Stomach smooth muscle (tissue), 2 donors: ENCODE measurements at regions not wholly inside any gene's neighbourhood (a gene's known extent, or its start where the extent isn't known, plus 50 kb on each side); places are given as distances from the start of the nearest gene placed in this dataset.
"Not testable (repeated sequence)": the region's sequence is repeated elsewhere in the genome, so short reads cannot be mapped to it uniquely, and the experiment has no call there.

Experiments used
- H3K27ac ChIP-seq: one replicate; pipeline ENCODE4 v1.7.0; 2013; ENCODE audit warnings: mild to moderate bottlenecking, low read length, inconsistent platforms
- H3K27me3 ChIP-seq, 2 donors: one replicate each; pipeline ENCODE4 v1.7.0; 2013; ENCODE audit warnings: low read length in 2 of 2; ENCODE audit not compliant: insufficient read depth in 2 of 2, control insufficient read depth in 1 of 2
- H3K36me3 ChIP-seq, 2 donors: one replicate each; pipeline ENCODE4 v1.7.0; 2013; ENCODE audit warnings: low read length in 2 of 2; ENCODE audit not compliant: control insufficient read depth in 2 of 2, insufficient read depth in 2 of 2
- H3K4me1 ChIP-seq: one replicate; pipeline ENCODE4 v1.7.0; 2013; ENCODE audit warnings: low read length; ENCODE audit not compliant: control insufficient read depth, insufficient read depth
- H3K4me3 ChIP-seq, 2 donors: one replicate each; pipeline ENCODE4 v1.7.0; 2013; ENCODE audit warnings: low read length in 2 of 2
- H3K9ac ChIP-seq, 2 donors: one replicate each; pipeline ENCODE4 v1.7.0; 2013; ENCODE audit warnings: low read length in 2 of 2, mild to moderate bottlenecking in 1 of 2
- H3K9me3 ChIP-seq, 2 donors: one replicate each; pipeline ENCODE4 v1.7.0; 2013; ENCODE audit warnings: low read length in 2 of 2; ENCODE audit not compliant: control insufficient read depth in 2 of 2
- donor health status: healthy.
- donor health status: Pancreatic carcinoma.

DNA sequence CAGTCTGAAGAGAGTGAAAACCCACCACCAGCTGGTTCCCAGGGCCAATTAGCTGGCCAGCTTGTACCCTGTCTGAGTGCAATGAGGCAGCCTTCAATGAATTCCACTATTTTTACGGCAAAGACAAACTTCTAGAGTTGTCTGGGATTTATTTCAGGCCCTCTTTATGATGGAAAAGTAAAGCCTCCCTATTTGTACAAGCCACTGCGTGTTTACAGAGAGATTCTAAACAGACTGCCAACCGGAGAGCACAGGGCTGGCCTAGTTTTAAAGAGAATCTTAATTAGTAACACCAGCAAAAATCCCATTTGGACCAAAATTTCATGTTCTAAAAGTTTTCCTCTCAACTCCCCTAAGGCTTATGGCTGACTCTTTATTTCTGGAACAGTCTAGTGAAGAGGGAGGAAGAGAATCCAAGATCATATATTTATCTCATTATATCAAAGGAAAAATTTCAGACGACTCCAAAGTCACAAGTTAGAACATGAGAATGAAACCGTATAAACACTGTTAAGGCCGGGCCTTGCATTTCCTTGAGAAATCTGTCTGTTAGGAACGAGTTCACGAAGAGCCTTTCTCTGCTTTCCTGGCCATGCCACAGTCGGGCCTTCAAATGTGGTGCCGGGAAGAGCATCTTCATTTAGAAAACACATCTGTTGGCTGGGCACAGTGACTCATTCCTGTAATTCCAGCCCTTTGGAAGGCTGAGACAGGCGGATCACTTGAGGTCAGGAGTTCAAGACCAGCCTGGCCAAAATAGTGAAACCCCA lies 724.6 kb upstream of the NRP1 start:
- Histone ChIP-seq H3K4me1 (peaks cover 3% of the 10 kb centered on the region), H3K9me3 (peaks cover 4 to 9% of the 10 kb centered on the region in 2 donors), H3K4me3 (no peak overlapping the region), H3K36me3 (no peaks in the 10 kb centered on the region), H3K27me3 (no peaks in the 10 kb centered on the region), H3K9ac (no peak overlapping the region), H3K27ac (peak overlapping the region; percentile 37)

DNA sequence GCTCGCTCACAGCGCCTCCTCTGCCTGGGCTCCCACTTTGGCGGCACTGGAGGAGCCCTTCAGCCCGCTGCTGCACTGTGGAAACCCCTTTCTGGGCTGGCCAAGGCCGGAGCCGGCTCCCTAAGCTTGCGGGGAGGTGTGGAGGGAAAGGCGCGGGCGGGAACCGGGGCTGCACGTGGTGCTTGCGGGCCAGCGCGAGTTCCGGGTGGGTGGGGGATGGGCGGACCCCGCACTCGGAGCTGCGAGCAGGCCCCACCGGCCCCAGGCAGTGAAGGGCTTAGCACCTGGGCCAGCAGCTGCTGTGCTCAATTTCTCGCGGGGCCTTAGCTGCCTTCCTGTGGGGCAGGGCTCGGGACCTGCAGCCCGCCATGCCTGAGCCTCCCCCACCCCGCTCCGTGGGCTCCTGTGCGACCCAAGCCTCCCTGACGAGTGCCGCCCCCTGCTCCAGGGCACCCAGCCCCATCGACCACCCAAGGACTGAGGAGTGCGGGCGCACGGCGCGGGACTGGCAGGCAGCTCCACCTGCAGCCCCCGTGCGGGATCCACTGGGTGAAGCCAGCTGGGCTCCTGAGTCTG lies 721.0 kb upstream of the NRP1 start:
- H3K27ac ChIP-seq, H3K4me3 ChIP-seq, H3K9ac ChIP-seq, H3K9me3 ChIP-seq, H3K4me1 ChIP-seq, H3K36me3 ChIP-seq, H3K27me3 ChIP-seq: not testable (repeated sequence)

DNA sequence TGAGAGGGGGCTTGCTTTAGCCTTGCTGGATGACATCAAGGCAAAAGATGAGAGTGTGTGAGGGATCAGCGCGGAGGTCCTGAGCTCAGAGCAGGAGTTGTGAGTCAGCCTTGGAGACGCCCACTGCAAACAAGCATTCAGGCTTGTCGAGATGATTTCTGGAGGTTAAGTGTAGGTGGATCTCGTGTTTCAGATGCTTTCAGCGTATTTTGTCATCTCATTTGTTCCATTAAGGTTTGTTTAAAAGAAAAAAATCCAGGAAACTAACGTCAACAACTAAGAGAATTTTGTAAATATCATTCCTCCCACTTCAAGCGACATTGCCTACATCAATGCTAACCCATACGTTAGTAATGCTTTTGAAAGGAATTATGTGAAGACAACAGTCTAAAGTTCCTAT lies 715.4 kb upstream of the NRP1 start:
- Histone ChIP-seq H3K4me3 (no peak overlapping the region), H3K4me1 (no peaks in the 10 kb centered on the region), H3K27me3 (no peaks in the 10 kb centered on the region), H3K9me3 (no peaks in the 10 kb centered on the region), H3K27ac (no peak overlapping the region), H3K36me3 (no peaks in the 10 kb centered on the region), H3K9ac (no peak overlapping the region)

DNA sequence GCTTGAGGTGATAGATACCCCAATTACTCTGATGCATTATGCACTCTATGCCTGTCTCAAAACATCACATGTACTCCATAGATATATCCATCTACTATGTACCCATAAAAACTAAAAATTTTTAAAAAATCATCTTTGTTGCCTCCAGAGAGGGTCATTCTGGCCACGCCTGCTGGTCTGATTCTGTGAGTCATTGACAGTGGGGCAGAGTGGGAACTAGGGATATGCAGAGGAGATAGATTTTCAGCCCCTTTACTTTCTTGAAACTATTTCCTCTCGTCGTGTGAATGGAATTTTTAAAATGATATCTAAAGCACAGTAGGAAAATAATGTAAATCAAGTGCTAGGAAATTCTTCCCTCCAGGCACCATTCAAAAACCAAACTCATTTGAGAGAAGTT lies 715.0 kb upstream of the NRP1 start:
- H3K4me1 ChIP-seq: no peaks in the 10 kb centered on the region
- no peaks in the 10 kb centered on the region for H3K36me3 ChIP-seq
- no peak overlapping the region for H3K9ac ChIP-seq
- no peak overlapping the region for H3K4me3 ChIP-seq
- H3K27me3 ChIP-seq: no peaks in the 10 kb centered on the region
- H3K9me3 ChIP-seq: no peaks in the 10 kb centered on the region
- no peak overlapping the region for H3K27ac ChIP-seq

DNA sequence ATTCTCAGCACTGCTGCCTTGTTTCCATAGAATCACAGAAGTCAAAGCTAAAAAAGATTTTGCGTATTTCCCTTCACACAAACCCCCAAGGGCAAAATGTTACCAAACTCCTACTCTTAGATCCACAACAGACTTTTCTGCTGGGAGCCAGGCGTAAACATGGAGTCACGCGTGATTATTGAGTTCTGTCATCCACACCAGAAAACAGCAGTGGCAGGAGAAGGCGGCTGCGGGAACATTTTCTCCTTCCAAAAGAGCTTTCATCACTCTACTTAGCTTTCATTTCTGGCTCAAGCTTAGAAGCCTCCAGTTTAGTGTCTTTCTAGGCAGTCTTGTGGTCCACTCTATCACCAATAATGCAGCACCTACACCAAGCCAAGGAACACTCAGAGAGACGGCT lies 712.9 kb upstream of the NRP1 start:
- no peaks in the 10 kb centered on the region for H3K27me3 ChIP-seq
- no peak overlapping the region for H3K9ac ChIP-seq
- H3K36me3 ChIP-seq: no peaks in the 10 kb centered on the region
- H3K9me3 ChIP-seq: no peaks in the 10 kb centered on the region
- H3K4me1 ChIP-seq: no peaks in the 10 kb centered on the region
- H3K4me3 ChIP-seq: no peak overlapping the region
- H3K27ac ChIP-seq: no peak overlapping the region

DNA sequence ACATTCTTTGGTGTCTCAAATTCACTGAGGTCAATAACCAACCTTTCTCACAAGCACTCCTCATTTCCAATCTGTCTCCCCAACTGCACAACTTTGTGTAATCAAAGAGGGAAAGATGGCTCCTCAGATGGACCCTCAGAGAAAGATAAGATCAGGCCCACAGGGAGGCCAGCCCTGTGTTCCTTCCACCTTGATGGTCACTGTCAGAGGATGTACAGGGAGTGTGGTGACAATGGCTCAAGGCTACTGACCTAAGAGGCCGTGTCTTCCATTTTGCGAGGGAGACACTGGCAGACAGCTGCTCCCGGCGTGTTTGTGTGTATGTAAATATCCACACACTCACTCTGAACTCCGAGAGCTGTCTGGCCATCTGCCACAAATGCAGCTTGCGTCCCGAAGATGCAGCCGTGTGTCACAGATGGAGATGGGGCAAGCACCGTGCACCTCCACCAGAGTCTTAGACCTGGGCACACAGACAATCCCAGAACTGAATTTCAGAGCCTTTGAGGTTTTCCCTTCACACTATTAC lies 712.1 kb upstream of the NRP1 start:
- Histone ChIP-seq H3K4me1 (no peaks in the 10 kb centered on the region), H3K9me3 (no peaks in the 10 kb centered on the region), H3K4me3 (no peak overlapping the region), H3K36me3 (no peaks in the 10 kb centered on the region), H3K27ac (no peak overlapping the region), H3K27me3 (no peaks in the 10 kb centered on the region), H3K9ac (no peak overlapping the region)

DNA sequence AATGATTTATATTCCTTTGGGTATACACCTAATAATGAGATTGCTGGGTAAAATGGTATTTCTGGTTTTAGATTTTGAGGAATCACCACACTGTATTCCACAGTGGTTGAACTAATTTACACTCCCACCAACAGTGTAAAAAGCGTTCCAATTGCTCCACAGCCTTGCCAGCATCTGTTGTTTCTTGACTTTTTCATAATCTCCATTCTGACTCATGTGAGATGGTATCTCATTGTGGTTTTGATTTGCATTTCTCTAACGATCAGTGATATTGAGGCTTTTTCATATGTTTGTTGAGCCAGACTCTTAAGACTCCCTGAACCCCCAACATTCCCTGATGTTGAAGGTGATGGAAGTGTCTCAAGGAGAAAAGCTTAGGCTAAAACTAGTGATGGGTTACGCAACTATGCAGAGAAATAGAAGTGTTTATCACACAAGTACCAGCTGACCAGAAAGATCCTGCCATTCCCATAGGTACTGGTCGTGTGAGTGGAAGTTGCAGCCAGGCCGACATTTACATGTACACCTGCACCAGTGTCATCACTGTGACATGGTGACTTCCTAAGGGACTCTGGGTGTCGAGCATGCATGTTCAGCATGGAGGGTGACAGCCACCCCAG lies 711.2 kb upstream of the NRP1 start:
- no peak overlapping the region for H3K4me3 ChIP-seq
- H3K4me1 ChIP-seq: no peaks in the 10 kb centered on the region
- no peak overlapping the region for H3K9ac ChIP-seq
- H3K36me3 ChIP-seq: no peaks in the 10 kb centered on the region
- H3K9me3 ChIP-seq: no peaks in the 10 kb centered on the region
- no peak overlapping the region for H3K27ac ChIP-seq
- H3K27me3 ChIP-seq: no peaks in the 10 kb centered on the region

DNA sequence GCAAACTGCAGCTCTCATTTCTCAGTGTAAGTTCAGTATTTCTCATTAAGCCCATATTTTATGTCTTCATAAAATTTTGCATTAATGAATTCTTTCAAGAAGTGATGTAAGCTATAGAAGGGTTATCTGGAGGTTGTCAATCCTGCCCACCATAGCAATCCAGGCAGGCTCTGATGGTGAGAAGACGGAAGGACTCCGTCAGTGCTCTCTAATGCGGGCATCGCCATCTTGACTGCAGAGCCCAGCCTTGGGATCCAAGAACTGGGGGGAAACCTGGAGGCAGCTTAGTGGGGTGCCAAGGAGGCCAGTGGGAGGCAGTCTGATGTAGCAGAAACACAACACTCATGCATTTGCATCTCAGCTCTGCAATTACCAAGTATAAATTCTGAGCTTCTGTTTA lies 707.4 kb upstream of the NRP1 start:
- Histone ChIP-seq H3K4me1 (no peaks in the 10 kb centered on the region), H3K4me3 (no peak overlapping the region), H3K36me3 (no peaks in the 10 kb centered on the region), H3K27me3 (no peaks in the 10 kb centered on the region), H3K9me3 (no peaks in the 10 kb centered on the region), H3K9ac (no peak overlapping the region), H3K27ac (no peak overlapping the region)

DNA sequence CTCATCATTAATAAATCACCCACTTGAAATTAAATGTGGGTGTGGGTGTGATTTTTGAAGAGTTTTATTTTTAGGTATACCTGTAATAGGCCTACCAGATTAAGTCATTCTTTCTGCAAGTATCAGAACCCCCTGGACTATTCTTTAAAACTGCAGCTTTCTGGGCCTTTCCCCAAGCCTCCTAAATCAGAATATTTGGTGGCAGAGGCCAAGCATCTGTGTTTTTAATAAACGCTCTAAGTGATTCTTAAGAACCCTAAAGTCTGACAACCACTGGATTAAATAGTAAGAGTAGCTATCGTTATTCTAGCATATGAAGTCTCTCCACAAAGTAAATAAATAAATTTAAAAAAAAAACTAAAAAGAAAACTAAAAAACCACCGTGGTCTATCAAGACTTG lies 703.0 kb upstream of the NRP1 start:
- Histone ChIP-seq H3K4me3 (no peak overlapping the region), H3K27me3 (no peaks in the 10 kb centered on the region), H3K4me1 (no peaks in the 10 kb centered on the region), H3K36me3 (no peaks in the 10 kb centered on the region), H3K27ac (no peak overlapping the region), H3K9me3 (no peaks in the 10 kb centered on the region), H3K9ac (no peak overlapping the region)

DNA sequence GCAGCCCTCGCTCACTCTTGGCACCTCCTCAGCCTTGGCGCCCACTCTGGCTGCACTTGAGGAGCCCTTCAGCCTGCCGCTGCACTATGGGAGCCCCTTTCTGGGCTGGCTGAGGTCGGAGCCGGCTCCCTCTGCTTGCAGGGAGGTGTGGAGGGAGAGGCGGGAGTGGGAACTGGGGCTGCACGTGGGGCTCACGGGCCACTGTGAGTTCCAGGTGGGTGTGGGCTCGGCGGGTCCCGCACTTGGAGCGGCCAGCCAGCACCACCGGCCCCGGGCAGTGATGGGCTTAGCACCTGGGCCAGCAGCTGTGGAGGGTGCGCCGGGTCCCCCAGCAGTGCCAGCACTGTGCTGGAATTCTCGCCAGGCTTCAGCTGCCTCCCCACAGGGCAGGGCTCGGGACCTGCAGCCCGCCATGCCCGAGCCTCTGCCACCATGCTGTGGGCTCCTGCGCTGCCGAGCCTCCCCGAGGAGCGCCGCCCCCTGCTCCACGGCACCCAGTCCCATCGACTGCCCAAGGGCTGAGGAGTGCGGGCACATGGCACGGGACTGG lies 700.8 kb upstream of the NRP1 start:
- not testable (repeated sequence) for H3K4me1 ChIP-seq, H3K27me3 ChIP-seq, H3K9ac ChIP-seq, H3K9me3 ChIP-seq, H3K4me3 ChIP-seq, H3K36me3 ChIP-seq, H3K27ac ChIP-seq

DNA sequence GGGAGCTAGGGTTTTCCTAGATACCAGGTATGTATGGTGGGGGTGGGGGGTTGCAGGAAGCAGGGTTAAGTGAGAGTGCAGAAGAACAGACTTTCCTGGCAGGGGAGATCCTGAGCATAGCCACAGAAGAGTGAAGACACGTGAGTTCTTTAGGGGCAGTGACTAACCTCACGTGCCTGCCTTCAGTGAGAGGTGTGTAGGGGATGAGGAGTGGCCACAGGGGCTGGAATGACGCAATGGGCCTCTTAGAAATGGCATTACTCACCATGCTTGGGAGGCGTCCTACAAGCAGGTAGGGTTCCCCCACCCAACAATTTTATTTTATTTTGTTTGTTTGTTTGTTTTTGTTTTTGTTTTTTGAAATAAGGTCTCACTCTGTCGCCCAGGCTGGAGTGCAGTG lies 698.6 kb upstream of the NRP1 start:
- Histone ChIP-seq H3K27me3 (no peaks in the 10 kb centered on the region), H3K36me3 (no peaks in the 10 kb centered on the region), H3K9ac (no peak overlapping the region), H3K27ac (no peak overlapping the region), H3K4me1 (no peaks in the 10 kb centered on the region), H3K9me3 (no peaks in the 10 kb centered on the region), H3K4me3 (no peak overlapping the region)
